Ectodermal cell (in vitro differentiated cells): ENCODE measurements at regions not wholly inside any gene's neighbourhood (a gene's known extent, or its start where the extent isn't known, plus 50 kb on each side); places are given as distances from the start of the nearest gene placed in this dataset.
"Not testable (repeated sequence)": the region's sequence is repeated elsewhere in the genome, so short reads cannot be mapped to it uniquely, and the experiment has no call there.

Source experiments
- H3K27ac ChIP-seq: 2 replicates; pipeline ENCODE4 v1.7.0; 2013; ENCODE audit warnings: mild to moderate bottlenecking, low read depth, low read length; ENCODE audit not compliant: insufficient read depth, poor library complexity, severe bottlenecking
- H3K27me3 ChIP-seq: 2 replicates; pipeline ENCODE4 v1.7.0; 2013; ENCODE audit warnings: mild to moderate bottlenecking, low read length; ENCODE audit not compliant: insufficient read depth, control insufficient read depth, poor library complexity, severe bottlenecking
- H3K36me3 ChIP-seq: one replicate; pipeline ENCODE4 v1.7.0; 2013; ENCODE audit warnings: low read length; ENCODE audit not compliant: control insufficient read depth, insufficient read depth
- H3K4me1 ChIP-seq: one replicate; pipeline ENCODE4 v1.7.0; 2013; ENCODE audit warnings: low read length; ENCODE audit not compliant: control insufficient read depth, insufficient read depth
- H3K4me3 ChIP-seq: 2 replicates; pipeline ENCODE4 v1.7.0; 2013; ENCODE audit warnings: low read depth, low read length, control low read depth; ENCODE audit not compliant: insufficient read depth
- H3K9me3 ChIP-seq: 2 replicates; pipeline ENCODE4 v1.7.0; 2013; ENCODE audit warnings: mild to moderate bottlenecking, low read length, moderate library complexity; ENCODE audit not compliant: control insufficient read depth
- WGBS, 2 experiments: methylation state at CpG; one replicate each; pipeline ENCODE4 v1.1.7; 2013; ENCODE audit warnings: missing lambda C conversion rate in 2 of 2; 5-methylcytosine and 5-hydroxymethylcytosine counted together

DNA sequence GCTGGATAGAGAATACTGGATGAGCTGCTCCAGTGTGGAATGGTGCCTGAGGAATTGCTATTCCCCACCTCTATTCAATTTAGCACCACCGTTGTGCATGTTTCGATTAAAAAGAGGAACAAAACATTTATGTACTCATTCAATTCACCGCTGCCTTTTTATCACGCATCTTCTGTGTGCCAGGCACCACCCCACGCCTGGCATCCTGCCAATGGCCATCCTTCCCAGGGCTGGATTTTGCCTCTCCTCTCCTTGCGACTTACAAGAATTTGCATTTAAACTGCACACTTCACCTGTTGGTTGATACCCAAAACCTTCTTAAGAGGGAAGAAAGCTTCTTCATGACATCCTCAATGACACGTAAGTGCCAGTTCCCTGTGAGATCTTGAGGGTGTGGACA, 110.2 kb upstream of the DPP6 start:
- WGBS, 2 experiments = 88 to 90% methylated on average over 7 of the region's 7 CpGs
- no peaks in the 10 kb centered on the region for H3K36me3 ChIP-seq
- H3K27me3 ChIP-seq = no peaks in the 10 kb centered on the region
- H3K4me3 ChIP-seq = no peak overlapping the region
- no peak overlapping the region for H3K27ac ChIP-seq
- H3K9me3 ChIP-seq = no peaks in the 10 kb centered on the region
- H3K4me1 ChIP-seq = no peaks in the 10 kb centered on the region

DNA sequence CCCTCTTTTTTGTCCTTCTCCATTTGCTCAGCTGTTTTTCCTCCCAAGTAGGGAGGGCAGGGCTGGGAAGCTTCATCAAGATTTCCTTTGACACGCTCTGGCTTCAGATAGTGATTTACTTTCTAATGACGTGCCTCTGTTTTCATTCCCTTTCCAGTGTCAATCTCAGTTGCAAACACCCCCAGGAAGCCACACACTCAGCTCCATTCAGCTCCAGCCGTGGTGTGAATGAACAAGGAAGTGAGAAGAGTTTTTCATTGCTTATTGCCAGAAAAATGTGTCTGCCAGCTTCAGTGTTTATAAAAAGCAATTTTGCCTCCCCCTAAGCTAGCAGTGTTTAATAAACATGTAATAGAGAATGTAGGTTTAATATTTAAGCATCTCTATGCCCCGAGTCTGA, 108.7 kb upstream of the DPP6 start:
- no peaks in the 10 kb centered on the region for H3K36me3 ChIP-seq
- no peak overlapping the region for H3K27ac ChIP-seq
- WGBS, 2 experiments = 57 to 59% methylated on average over 4 of the region's 4 CpGs
- no peak overlapping the region for H3K4me3 ChIP-seq
- no peaks in the 10 kb centered on the region for H3K9me3 ChIP-seq
- H3K4me1 ChIP-seq = no peaks in the 10 kb centered on the region
- H3K27me3 ChIP-seq = no peaks in the 10 kb centered on the region

DNA sequence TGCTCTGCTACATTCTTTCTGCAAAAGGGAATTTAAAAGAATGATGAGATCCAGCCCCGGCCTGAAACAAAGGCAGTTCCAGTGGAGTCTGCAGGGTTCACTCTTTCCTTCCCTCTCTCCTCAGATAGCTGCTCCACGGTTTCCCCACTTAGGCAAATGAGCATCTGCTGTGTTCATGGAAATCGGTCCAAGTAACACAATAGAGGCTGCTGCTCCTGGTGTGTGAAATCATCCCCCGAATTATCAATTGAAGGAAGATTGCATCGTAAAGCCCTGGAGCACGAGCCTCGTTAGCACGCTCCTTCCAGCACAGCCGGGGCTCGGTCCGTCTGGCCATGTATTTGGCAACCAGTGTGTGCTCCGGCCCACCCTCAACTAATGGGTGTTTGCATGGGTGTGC, 108.3 kb upstream of the DPP6 start:
- Histone ChIP-seq H3K27ac (no peak overlapping the region), H3K4me3 (no peak overlapping the region), H3K9me3 (no peaks in the 10 kb centered on the region), H3K4me1 (no peaks in the 10 kb centered on the region), H3K36me3 (no peaks in the 10 kb centered on the region), H3K27me3 (no peaks in the 10 kb centered on the region)
- 78 to 85% methylated on average over 12 of the region's 12 CpGs for WGBS, 2 experiments

DNA sequence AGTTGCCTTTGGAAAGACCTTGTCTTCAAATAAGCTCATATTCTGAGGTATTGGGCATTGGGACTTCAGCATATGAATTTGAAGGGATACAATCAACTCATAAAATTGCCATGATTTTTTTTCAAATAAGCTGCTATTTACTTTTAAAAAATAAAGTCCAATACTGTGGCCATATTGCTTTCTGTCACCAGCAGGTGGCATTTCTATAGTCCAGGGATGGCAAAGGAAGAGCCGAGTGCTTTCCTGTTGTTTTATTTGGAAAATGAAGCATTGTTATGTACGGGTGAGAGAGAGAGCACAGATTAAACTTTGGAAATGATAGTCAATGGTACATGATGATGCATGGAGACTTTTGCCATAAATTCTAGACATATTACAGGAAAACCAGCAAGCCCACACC, 104.1 kb upstream of the DPP6 start:
- Histone ChIP-seq H3K27me3 (no peaks in the 10 kb centered on the region), H3K4me3 (no peak overlapping the region), H3K36me3 (no peaks in the 10 kb centered on the region), H3K9me3 (no peaks in the 10 kb centered on the region), H3K4me1 (no peaks in the 10 kb centered on the region), H3K27ac (no peak overlapping the region)
- 88 to 91% methylated on average over 2 of the region's 2 CpGs for WGBS, 2 experiments

DNA sequence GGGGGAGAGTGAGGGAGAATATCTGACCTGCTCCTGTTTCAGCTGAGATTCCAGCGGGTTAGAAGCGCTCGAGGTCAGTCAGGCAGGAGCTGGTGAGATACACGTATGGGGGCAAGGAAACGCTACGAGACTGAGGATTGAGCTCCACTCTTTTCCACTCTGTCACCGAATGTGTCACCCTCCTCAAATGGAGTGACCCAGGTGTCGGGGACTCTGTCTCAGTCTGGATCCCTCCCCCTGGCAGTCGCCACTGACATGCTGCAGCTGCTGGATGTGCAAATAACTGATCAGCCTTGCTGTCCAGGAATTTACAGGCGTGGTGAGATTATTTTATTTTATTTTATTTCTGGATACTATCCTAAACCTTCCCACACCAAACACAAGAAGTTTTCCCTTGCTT, 100.9 kb upstream of the DPP6 start:
- 78 to 83% methylated on average over 9 of the region's 10 CpGs for WGBS, 2 experiments

DNA sequence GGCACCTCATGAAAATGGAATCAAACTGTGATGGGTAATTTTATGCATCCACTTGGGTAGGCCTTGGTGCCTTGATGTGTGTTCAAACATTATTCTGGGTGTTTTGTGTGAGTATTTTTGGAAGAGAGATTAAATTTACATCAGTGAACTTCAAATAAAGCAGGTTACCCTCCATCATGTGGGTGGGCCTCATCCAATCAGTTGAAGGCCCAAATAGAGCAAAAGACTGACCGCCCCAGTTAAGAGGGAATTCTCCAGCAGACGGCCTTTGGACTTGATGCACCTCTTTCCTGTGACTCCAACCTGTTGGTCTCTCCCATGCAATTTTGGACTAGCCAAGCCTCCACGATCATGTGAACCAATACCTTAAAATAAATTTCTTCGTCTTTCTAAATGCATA, 97.7 kb upstream of the DPP6 start:
- H3K36me3 ChIP-seq = no peaks in the 10 kb centered on the region
- WGBS, 2 experiments = 83 to 90% methylated on average over 4 of the region's 4 CpGs
- H3K4me1 ChIP-seq = no peaks in the 10 kb centered on the region
- no peak overlapping the region for H3K4me3 ChIP-seq
- peaks cover 3% of the 10 kb centered on the region for H3K9me3 ChIP-seq
- no peaks in the 10 kb centered on the region for H3K27me3 ChIP-seq
- H3K27ac ChIP-seq = no peak overlapping the region

More for the DNA sequence above, 100.9 kb upstream of the DPP6 start:
- Histone ChIP-seq H3K36me3 (no peaks in the 10 kb centered on the region), H3K4me1 (no peaks in the 10 kb centered on the region), H3K27me3 (no peaks in the 10 kb centered on the region), H3K4me3 (no peak overlapping the region), H3K27ac (no peak overlapping the region), H3K9me3 (peaks cover 3% of the 10 kb centered on the region)

DNA sequence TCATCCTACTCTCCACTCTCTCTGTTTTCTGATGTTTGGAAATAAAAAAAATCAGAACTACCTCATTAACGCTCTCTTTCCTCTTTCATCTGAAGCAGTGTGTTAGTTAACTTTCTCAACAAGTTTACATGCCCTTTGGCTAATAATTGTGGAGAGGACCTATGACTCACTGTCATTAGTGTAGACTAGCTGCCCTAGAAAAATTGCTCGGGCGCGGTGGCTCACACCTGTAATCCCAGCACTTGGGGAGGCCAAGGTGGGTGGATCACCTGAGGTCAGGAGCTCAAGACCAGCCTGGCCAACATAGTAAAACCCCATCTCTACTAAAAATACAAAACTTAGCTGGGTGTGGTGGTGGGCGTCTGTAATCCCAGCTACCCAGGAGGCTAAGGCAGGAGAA, 94.5 kb upstream of the DPP6 start:
- not testable (repeated sequence) for H3K27ac ChIP-seq, H3K36me3 ChIP-seq, H3K4me1 ChIP-seq, H3K4me3 ChIP-seq, H3K27me3 ChIP-seq, H3K9me3 ChIP-seq
- 88 to 95% methylated on average over 5 of the region's 5 CpGs for WGBS, 2 experiments

DNA sequence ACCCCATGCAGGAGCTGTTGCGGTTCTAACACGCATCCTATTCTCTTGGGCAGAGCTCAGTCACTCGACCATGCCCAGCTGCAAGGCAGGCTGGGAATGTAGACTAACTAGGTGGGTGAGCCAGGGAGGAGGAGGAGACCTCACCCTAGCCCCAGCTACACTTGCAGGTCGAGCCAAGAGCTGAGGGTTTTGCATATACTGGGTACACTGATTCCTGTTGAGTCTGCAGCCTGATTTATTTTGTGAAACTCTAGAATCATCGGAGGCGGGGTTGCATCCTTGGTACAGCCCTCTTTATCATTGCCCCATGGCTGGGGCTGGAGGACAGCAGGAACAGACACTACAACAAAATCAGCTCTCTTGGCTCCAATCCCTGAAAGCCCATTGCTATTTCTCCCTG, 93.8 kb upstream of the DPP6 start:
- not testable (repeated sequence) for H3K36me3 ChIP-seq, H3K9me3 ChIP-seq
- 74 to 89% methylated on average over 5 to 6 of the region's 6 CpGs for WGBS, 2 experiments

DNA sequence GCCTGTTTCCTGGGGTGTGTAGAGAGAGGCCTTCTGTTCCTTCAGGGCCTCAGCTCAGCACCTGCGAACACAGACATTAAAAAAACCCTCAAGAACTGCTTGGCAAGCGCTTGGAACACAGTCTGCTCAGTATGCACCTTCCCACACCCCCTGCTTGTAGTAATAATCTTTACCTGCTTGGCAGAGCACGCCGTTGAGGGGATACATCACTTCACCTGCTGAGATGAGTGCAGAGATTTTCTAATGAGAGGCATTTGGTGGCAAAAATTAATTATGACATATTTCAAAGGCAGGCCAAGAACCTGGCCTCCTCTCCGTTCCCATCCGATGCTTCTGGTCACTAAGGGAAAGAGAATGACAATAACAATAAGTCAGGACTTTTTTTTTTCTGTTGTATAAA, 93.4 kb upstream of the DPP6 start:
- 66 to 67% methylated on average over 2 to 3 of the region's 6 CpGs for WGBS, 2 experiments
- H3K9me3 ChIP-seq, H3K4me3 ChIP-seq, H3K4me1 ChIP-seq, H3K36me3 ChIP-seq, H3K27me3 ChIP-seq, H3K27ac ChIP-seq: not testable (repeated sequence)

More for the DNA sequence above, 93.8 kb upstream of the DPP6 start:
- not testable (repeated sequence) for H3K27ac ChIP-seq, H3K27me3 ChIP-seq, H3K4me3 ChIP-seq, H3K4me1 ChIP-seq

DNA sequence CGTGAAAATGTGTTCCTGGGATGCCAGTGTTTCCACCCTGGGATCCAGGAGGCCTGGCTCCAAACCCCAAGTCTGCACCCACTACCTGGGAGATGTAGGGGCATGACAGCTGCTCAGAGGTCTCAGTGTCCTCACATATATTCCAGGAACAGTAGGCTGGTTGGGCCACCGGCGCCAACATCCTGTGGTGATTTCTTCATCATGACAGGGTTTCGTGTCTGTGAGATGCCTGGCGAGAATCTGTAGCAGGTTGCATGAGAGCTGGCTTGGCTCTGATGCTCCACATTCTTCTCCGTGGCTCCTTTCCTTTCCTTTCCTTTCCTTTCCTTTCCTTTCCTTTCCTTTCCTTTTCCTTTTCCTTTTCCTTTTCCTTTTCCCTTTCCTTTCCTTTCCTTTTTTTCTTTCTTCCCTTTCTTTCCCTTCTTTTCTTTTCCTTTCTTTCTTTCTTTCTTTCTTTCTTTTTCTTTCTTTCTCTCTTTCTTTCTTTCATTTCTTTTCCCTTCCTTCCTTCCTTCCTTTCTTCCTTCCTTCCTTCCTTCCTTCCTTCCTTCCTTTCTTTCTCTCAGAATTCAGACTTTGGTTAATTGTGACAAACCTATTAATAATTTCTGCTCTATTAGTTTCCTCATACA, 87.6 kb upstream of the DPP6 start:
- H3K4me1 ChIP-seq, H3K27ac ChIP-seq, H3K36me3 ChIP-seq, H3K27me3 ChIP-seq, H3K4me3 ChIP-seq, H3K9me3 ChIP-seq: not testable (repeated sequence)
- 72 to 74% methylated on average over 6 of the region's 6 CpGs for WGBS, 2 experiments

DNA sequence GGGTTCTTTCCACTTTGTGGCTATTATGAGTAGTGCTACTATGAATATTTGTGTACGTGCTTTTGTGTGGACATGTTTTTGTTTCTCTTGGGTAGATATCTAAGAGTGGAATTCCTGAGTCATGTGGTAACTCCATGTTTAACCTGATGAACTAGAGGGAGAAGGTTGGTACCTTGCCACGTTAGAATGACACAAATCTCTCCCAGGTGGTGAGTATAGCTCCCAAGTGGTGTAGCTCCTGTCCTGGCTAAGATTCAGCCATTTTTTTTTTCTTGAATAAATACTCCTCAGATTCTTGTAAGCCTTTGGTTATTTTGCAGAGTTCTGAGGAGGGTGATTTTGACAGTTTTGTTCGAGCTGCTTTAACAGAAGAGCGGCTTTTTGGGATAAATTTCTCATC, 83.2 kb upstream of the DPP6 start:
- not testable (repeated sequence) for H3K36me3 ChIP-seq, H3K4me1 ChIP-seq, H3K4me3 ChIP-seq, H3K9me3 ChIP-seq, H3K27me3 ChIP-seq, H3K27ac ChIP-seq
- WGBS, 2 experiments = 40 to 57% methylated on average over 1 of the region's 4 CpGs
